Astrocyte (in vitro differentiated cells and primary cell): ENCODE measurements at regions not wholly inside any gene's neighbourhood (a gene's known extent, or its start where the extent isn't known, plus 50 kb on each side); places are given as distances from the start of the nearest gene placed in this dataset.

Source experiments
- DNase-seq: peaks from one replicate; pipeline ENCODE4 v3.0.0-alpha.2; 2010; ENCODE audit warnings: low read depth
- FAIRE-seq: peaks from 2 replicates; lab custom pipeline; 2011; peaks lifted over from hg19 to GRCh38; lab: Jason Lieb, UNC
- H2AFZ ChIP-seq: 2 replicates; pipeline ENCODE4 v1.6.0; 2012; ENCODE audit warnings: low read depth, low read length, inconsistent platforms
- H3K27ac ChIP-seq: 2 replicates; pipeline ENCODE4 v1.5.1; 2011; ENCODE audit warnings: low read depth, low read length, inconsistent platforms
- H3K27me3 ChIP-seq: 2 replicates; pipeline ENCODE4 v1.6.0; 2011; ENCODE audit warnings: low read length, inconsistent platforms; ENCODE audit not compliant: insufficient read depth
- H3K36me3 ChIP-seq: 2 replicates; pipeline ENCODE4 v1.5.1; 2011; ENCODE audit warnings: low read length, inconsistent platforms; ENCODE audit not compliant: insufficient read depth
- H3K4me1 ChIP-seq: 2 replicates; pipeline ENCODE4 v1.5.1; 2011; ENCODE audit warnings: low read length, inconsistent platforms; ENCODE audit not compliant: insufficient read depth
- H3K4me2 ChIP-seq: 2 replicates; pipeline ENCODE4 v1.6.0; 2012; ENCODE audit warnings: low read length, inconsistent platforms
- H3K4me3 ChIP-seq: 2 replicates; pipeline ENCODE4 v1.5.1; 2011; ENCODE audit warnings: low read depth, mild to moderate bottlenecking, low read length, inconsistent platforms; ENCODE audit not compliant: insufficient read depth
- H3K79me2 ChIP-seq: 2 replicates; pipeline ENCODE4 v1.6.0; 2012; ENCODE audit warnings: mild to moderate bottlenecking, low read length, inconsistent platforms; ENCODE audit not compliant: insufficient read depth
- H3K9ac ChIP-seq: 2 replicates; pipeline ENCODE4 v1.6.0; 2012; ENCODE audit warnings: mild to moderate bottlenecking, low read length, inconsistent platforms
- H3K9me3 ChIP-seq: 2 replicates; pipeline ENCODE4 v1.5.1; 2012; ENCODE audit warnings: low read depth, mild to moderate bottlenecking, low read length, inconsistent platforms; ENCODE audit not compliant: insufficient read depth
- H4K20me1 ChIP-seq: 2 replicates; pipeline ENCODE4 v1.6.0; 2012; ENCODE audit warnings: low read length, inconsistent platforms; ENCODE audit not compliant: insufficient read depth
- H3K27ac Mint-ChIP-seq: one replicate; pipeline ENCODE4 v1.8.0; 2021; ENCODE audit warnings: mild to moderate bottlenecking, mixed read lengths; ENCODE audit not compliant: unreplicated experiment
- H3K27me3 Mint-ChIP-seq: one replicate; pipeline ENCODE4 v1.8.0; 2021; ENCODE audit warnings: low read depth, mixed read lengths; ENCODE audit not compliant: unreplicated experiment
- H3K36me3 Mint-ChIP-seq: one replicate; pipeline ENCODE4 v1.8.0; 2021; ENCODE audit warnings: low read depth, mixed read lengths; ENCODE audit not compliant: unreplicated experiment
- H3K4me1 Mint-ChIP-seq: one replicate; pipeline ENCODE4 v1.8.0; 2021; ENCODE audit warnings: low read depth, mixed read lengths; ENCODE audit not compliant: unreplicated experiment
- H3K4me3 Mint-ChIP-seq: one replicate; pipeline ENCODE4 v1.8.0; 2021; ENCODE audit warnings: mild to moderate bottlenecking, moderate library complexity, mixed read lengths; ENCODE audit not compliant: unreplicated experiment
- H3K9me3 Mint-ChIP-seq: one replicate; pipeline ENCODE4 v1.8.0; 2021; ENCODE audit warnings: mild to moderate bottlenecking, mixed read lengths; ENCODE audit not compliant: unreplicated experiment
- CTCF ChIP-seq: IDR thresholded peaks from 2 replicates; pipeline ENCODE4 v1.5.1; 2011; ENCODE audit warnings: low read depth, mild to moderate bottlenecking, inconsistent platforms, low read length, moderate library complexity; ENCODE audit not compliant: insufficient read depth
- EZH2 ChIP-seq: IDR thresholded peaks from 2 replicates; pipeline ENCODE4 v1.6.1; 2012; ENCODE audit warnings: mild to moderate bottlenecking, low read length, inconsistent platforms; ENCODE audit not compliant: insufficient read depth

- Histone ChIP-seq H3K79me2 (no peaks in the 10 kb centered on the region), H3K9ac (no peak overlapping the region), H2AFZ (no peak overlapping the region), H3K4me1 (no peaks in the 10 kb centered on the region), H3K4me2 (no peak overlapping the region), H3K4me3 (no peak overlapping the region), H3K27ac (no peak overlapping the region), H3K27me3 (peaks cover 2% of the 10 kb centered on the region), H4K20me1 (no peaks in the 10 kb centered on the region), H3K36me3 (no peaks in the 10 kb centered on the region), H3K9me3 (no peaks in the 10 kb centered on the region)
- no peak overlapping the region for H3K27ac Mint-ChIP-seq
- peaks cover 2% of the 10 kb centered on the region for H3K27me3 Mint-ChIP-seq
- H3K4me3 Mint-ChIP-seq: no peak overlapping the region
- FAIRE-seq: no peak
- no peak for DNase-seq
- TF ChIP-seq EZH2: no peak
- no peak for TF ChIP-seq CTCF
- H3K9me3 Mint-ChIP-seq: no peaks in the 10 kb centered on the region
- peaks cover 3% of the 10 kb centered on the region for H3K4me1 Mint-ChIP-seq
- H3K36me3 Mint-ChIP-seq: no peaks in the 10 kb centered on the region
Observed at GRCh38 chr17:59470624-59471297, 94.6 kb upstream of the DHX40 start.

GRCh38 chr17:59476413-59476812 is 89.0 kb upstream of the DHX40 start:
- Histone ChIP-seq H3K9ac (no peak overlapping the region), H3K9me3 (no peaks in the 10 kb centered on the region), H3K27me3 (peaks cover 3% of the 10 kb centered on the region), H3K4me1 (no peaks in the 10 kb centered on the region), H2AFZ (no peak overlapping the region), H3K4me3 (no peak overlapping the region), H3K79me2 (no peaks in the 10 kb centered on the region), H4K20me1 (no peaks in the 10 kb centered on the region), H3K27ac (no peak overlapping the region), H3K4me2 (no peak overlapping the region), H3K36me3 (no peaks in the 10 kb centered on the region)
- Mint-ChIP-seq H3K4me1 (no peaks in the 10 kb centered on the region), H3K36me3 (no peaks in the 10 kb centered on the region), H3K4me3 (no peak overlapping the region), H3K9me3 (no peaks in the 10 kb centered on the region), H3K27me3 (no peaks in the 10 kb centered on the region), H3K27ac (no peak overlapping the region)
- TF ChIP-seq CTCF: no peak
- TF ChIP-seq EZH2: no peak
- DNase-seq (no peak), FAIRE-seq (no peak)

- no peak overlapping the region for H3K9ac ChIP-seq
- no peak overlapping the region for H2AFZ ChIP-seq
- no peak overlapping the region for H3K4me2 ChIP-seq
- H3K4me1 ChIP-seq: no peaks in the 10 kb centered on the region
- TF ChIP-seq EZH2 (no peak), CTCF (no peak)
- Mint-ChIP-seq H3K4me1 (no peaks in the 10 kb centered on the region), H3K27me3 (no peaks in the 10 kb centered on the region), H3K36me3 (no peaks in the 10 kb centered on the region), H3K27ac (no peak overlapping the region), H3K9me3 (no peaks in the 10 kb centered on the region), H3K4me3 (no peak overlapping the region)
- H3K27ac ChIP-seq: no peak overlapping the region
- H3K27me3 ChIP-seq: peaks cover 3% of the 10 kb centered on the region
- DNase-seq (no peak), FAIRE-seq (no peak)
- H3K4me3 ChIP-seq: no peak overlapping the region
- no peaks in the 10 kb centered on the region for H4K20me1 ChIP-seq
- no peaks in the 10 kb centered on the region for H3K36me3 ChIP-seq
- H3K79me2 ChIP-seq: no peaks in the 10 kb centered on the region
- no peaks in the 10 kb centered on the region for H3K9me3 ChIP-seq
Observed at GRCh38 chr17:59479141-59479540, 86.3 kb upstream of the DHX40 start.
